Activated CD4-positive, alpha-beta T cell treated with anti-CD3 and anti-CD28 coated beads for 36 hours (primary cell): ENCODE measurements at regions not wholly inside any gene's neighbourhood (a gene's known extent, or its start where the extent isn't known, plus 50 kb on each side); places are given as distances from the start of the nearest gene placed in this dataset.
A peak's percentile ranks its signal among the peaks of the same experiment; 100 is the strongest.

Experiments
- ATAC-seq: fragments of 200-7000 bp; cut with Tn5 transposase; one replicate; pipeline ENCODE4 v1.10.0; 2021; ENCODE audit warnings: mild to moderate bottlenecking, moderate library complexity
- CTCF ChIA-PET: fragments of 350-600 bp; sonication (Branson Sonifier 250); formaldehyde crosslinking; loops from one replicate; lab custom pipeline; 2021; ENCODE audit warnings: antibody characterized with exemption; lab: Charles Lee
- POLR2A ChIA-PET: fragments of 350-600 bp; sonication (Branson Sonifier 250); formaldehyde crosslinking; loops from one replicate; lab custom pipeline; 2021; ENCODE audit warnings: antibody characterized with exemption, inconsistent platforms; lab: Charles Lee
- DNase-seq: peaks from one replicate; pipeline ENCODE4 v3.0.0-alpha.2; 2020
- H3K27ac Mint-ChIP-seq: one replicate; pipeline ENCODE4 v1.8.0; 2021; ENCODE audit warnings: mixed read lengths
- H3K27me3 Mint-ChIP-seq: one replicate; pipeline ENCODE4 v1.8.0; 2021; ENCODE audit warnings: mixed read lengths
- H3K36me3 Mint-ChIP-seq: one replicate; pipeline ENCODE4 v1.8.0; 2021; ENCODE audit warnings: low read depth, mixed read lengths
- H3K4me1 Mint-ChIP-seq: one replicate; pipeline ENCODE4 v1.8.0; 2021; ENCODE audit warnings: mixed read lengths
- H3K4me3 Mint-ChIP-seq: one replicate; pipeline ENCODE4 v1.8.0; 2021; ENCODE audit warnings: mild to moderate bottlenecking, moderate library complexity, mixed read lengths
- H3K9me3 Mint-ChIP-seq: one replicate; pipeline ENCODE4 v1.8.0; 2021; ENCODE audit warnings: low read depth, mixed read lengths
- intact Hi-C, 2 experiments: fragments of 100-400 bp; cut with DNase I in 1 of 2; cut with micrococcal nuclease in 1 of 2; formaldehyde crosslinking; loops; one replicate each; pipeline versions ENCODE4 v1.14.2 to v1.15.1; 2022 to 2024; cut with DNase I, micrococcal nuclease

GRCh38 chr14:104281768-104282301 lies 143.4 kb downstream of the KIF26A start:
- no peak for ATAC-seq
- CTCF ChIA-PET = interaction anchor here (0.6 kb wide), 1 partner anchor 345 kb away, joined by 3 read pairs; no protein-coding TSS in a partner anchor
- Mint-ChIP-seq H3K4me1 (no peaks in the 10 kb centered on the region), H3K27me3 (peaks cover 4% of the 10 kb centered on the region), H3K4me3 (no peak overlapping the region), H3K36me3 (no peaks in the 10 kb centered on the region), H3K27ac (no peak overlapping the region), H3K9me3 (no peaks in the 10 kb centered on the region)
- POLR2A ChIA-PET = no interaction called here
- intact Hi-C loops = no loop called here
- DNase-seq = no peak

- no peaks in the 10 kb centered on the region for H3K4me1 Mint-ChIP-seq
- ChIA-PET POLR2A (no interaction called here), CTCF (no interaction called here)
- DNase-seq (no peak), ATAC-seq (no peak)
- H3K27ac Mint-ChIP-seq = no peak overlapping the region
- H3K9me3 Mint-ChIP-seq = no peaks in the 10 kb centered on the region
- intact Hi-C loops = no loop called here
- no peaks in the 10 kb centered on the region for H3K36me3 Mint-ChIP-seq
- H3K4me3 Mint-ChIP-seq = no peak overlapping the region
- H3K27me3 Mint-ChIP-seq = peaks cover 4% of the 10 kb centered on the region
These were observed 144.2 kb downstream of the KIF26A start for GRCh38 chr14:104282332-104283196.

- intact Hi-C loops = no loop called here
- Mint-ChIP-seq H3K4me1 (no peaks in the 10 kb centered on the region), H3K4me3 (no peak overlapping the region), H3K27me3 (no peaks in the 10 kb centered on the region), H3K27ac (no peak overlapping the region), H3K9me3 (no peaks in the 10 kb centered on the region), H3K36me3 (no peaks in the 10 kb centered on the region)
- ChIA-PET POLR2A (no interaction called here), CTCF (no interaction called here)
- ATAC-seq = no peak
- no peak for DNase-seq
These were observed 145.1 kb downstream of the KIF26A start for GRCh38 chr14:104283197-104284106.

DNA sequence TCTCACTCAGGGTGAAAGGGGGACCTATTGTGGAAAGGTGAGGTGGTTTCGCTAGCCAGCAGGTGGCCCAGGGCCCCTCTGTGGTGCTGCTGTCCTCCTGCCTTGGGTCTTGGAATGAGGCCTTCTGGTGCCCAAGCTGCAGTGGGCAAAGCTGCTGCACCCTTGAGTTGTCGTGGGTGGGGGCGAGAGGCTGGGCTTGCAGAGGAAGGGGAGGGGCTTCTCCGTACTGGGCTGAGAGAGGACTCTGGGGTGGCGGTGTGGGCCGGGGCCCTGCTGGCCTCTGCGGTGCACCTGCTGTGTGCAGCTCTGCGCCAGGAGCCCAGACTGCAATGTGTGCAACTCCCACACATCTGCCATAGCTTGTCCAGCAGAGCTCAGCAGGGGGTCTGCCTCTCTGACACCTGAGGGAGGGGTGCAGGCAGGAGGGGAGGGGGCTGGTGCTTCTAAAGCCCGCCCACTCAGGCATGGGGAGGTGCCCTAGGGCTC lies 145.8 kb downstream of the KIF26A start:
- no peak for DNase-seq
- POLR2A ChIA-PET = no interaction called here

DNA sequence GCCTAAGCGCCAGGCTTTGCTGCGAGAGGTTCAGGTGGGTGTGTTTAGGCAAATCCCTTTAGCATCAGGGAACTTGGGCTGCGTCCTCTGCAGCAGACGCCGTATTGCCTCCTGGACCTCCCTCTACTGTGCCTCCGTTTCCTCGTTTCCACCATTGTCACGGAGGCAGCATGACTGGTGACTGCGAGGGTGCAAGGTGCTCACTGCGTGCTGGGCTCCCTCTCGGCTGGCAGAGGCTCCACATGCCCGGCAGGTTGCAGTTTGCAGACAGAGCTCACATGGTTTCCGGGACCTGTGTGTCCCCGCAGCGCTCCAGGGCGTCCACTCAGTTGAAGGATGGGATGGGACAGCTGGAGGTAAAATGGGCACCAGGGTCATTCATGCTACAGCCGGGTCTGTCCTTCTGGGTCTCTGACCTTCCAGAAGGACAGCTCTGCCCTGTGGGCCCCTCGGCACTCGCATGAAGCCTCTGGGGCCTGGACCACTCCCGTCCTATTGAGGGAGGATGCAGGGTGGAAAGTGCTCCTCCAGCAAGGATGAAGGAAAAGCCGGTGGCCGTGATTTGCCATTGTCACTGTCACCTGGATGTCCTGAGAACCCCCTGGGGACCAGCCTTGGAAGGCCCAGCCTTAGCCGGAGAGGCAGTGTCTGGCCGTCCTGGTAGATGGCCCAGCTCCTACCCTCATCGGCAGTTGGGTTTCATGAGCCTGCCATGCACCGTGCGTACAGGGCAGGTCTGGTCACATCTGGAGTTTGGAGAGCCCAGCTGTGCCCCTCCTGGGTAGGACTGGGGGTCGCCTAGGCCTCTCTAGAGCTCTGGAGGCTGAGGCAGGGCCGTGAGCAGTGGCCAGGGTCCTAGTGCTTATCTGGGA lies 146.5 kb downstream of the KIF26A start:
- Mint-ChIP-seq H3K4me3 (no peak overlapping the region), H3K4me1 (no peaks in the 10 kb centered on the region), H3K36me3 (no peaks in the 10 kb centered on the region), H3K27ac (no peak overlapping the region), H3K27me3 (no peaks in the 10 kb centered on the region), H3K9me3 (peaks cover 10% of the 10 kb centered on the region)
- no peak for ATAC-seq
- POLR2A ChIA-PET = no interaction called here
- CTCF ChIA-PET = no interaction called here
- intact Hi-C loops = no loop called here
- DNase-seq = no peak

More for the DNA sequence above, 145.8 kb downstream of the KIF26A start:
- Mint-ChIP-seq H3K36me3 (no peaks in the 10 kb centered on the region), H3K27ac (no peak overlapping the region), H3K4me1 (no peaks in the 10 kb centered on the region), H3K9me3 (peaks cover 7% of the 10 kb centered on the region), H3K27me3 (no peaks in the 10 kb centered on the region), H3K4me3 (no peak overlapping the region)
- intact Hi-C loops = no loop called here
- ATAC-seq = no peak
- CTCF ChIA-PET = no interaction called here

DNA sequence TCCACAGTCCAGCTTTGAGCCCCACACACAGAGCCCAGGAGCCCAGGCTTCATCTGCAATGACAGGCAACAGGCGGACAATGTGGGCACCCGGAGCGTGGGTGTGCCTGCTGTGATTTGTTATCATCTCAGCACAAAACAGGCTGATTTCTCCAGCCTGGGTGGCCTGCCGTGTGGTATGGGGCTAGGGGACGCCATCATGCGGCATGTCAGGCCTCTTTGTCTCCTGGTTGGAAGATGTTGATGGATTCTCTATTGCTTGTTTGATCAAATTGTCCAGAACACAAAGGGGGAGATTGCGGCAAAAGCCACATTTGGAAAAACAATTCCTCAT lies 147.1 kb downstream of the KIF26A start:
- intact Hi-C loops = no loop called here
- Mint-ChIP-seq H3K27ac (no peak overlapping the region), H3K27me3 (no peaks in the 10 kb centered on the region), H3K9me3 (peaks cover 10% of the 10 kb centered on the region), H3K36me3 (no peaks in the 10 kb centered on the region), H3K4me1 (no peaks in the 10 kb centered on the region), H3K4me3 (no peak overlapping the region)
- POLR2A ChIA-PET = no interaction called here
- ATAC-seq (no peak), DNase-seq (no peak)
- CTCF ChIA-PET = no interaction called here

- intact Hi-C loops = no loop called here
- DNase-seq (no peak), ATAC-seq (no peak)
- ChIA-PET POLR2A (no interaction called here), CTCF (interaction anchor here (0.8 kb wide), 1 partner anchor 12 kb away, joined by 3 read pairs; no protein-coding TSS in a partner anchor)
- Mint-ChIP-seq H3K27ac (no peak overlapping the region), H3K4me1 (no peaks in the 10 kb centered on the region), H3K36me3 (no peaks in the 10 kb centered on the region), H3K9me3 (peaks cover 10% of the 10 kb centered on the region), H3K4me3 (no peak overlapping the region), H3K27me3 (no peaks in the 10 kb centered on the region)
These were observed 147.7 kb downstream of the KIF26A start for GRCh38 chr14:104286086-104286485.

GRCh38 chr14:104286496-104286895 lies 148.1 kb downstream of the KIF26A start:
- intact Hi-C loops = no loop called here
- Mint-ChIP-seq H3K4me1 (no peaks in the 10 kb centered on the region), H3K4me3 (no peak overlapping the region), H3K27ac (no peak overlapping the region), H3K27me3 (no peaks in the 10 kb centered on the region), H3K9me3 (peaks cover 10% of the 10 kb centered on the region), H3K36me3 (no peaks in the 10 kb centered on the region)
- CTCF ChIA-PET = interaction anchor here (0.8 kb wide), 1 partner anchor 12 kb away, joined by 3 read pairs; no protein-coding TSS in a partner anchor
- ATAC-seq = no peak
- DNase-seq = no peak
- POLR2A ChIA-PET = no interaction called here

DNA sequence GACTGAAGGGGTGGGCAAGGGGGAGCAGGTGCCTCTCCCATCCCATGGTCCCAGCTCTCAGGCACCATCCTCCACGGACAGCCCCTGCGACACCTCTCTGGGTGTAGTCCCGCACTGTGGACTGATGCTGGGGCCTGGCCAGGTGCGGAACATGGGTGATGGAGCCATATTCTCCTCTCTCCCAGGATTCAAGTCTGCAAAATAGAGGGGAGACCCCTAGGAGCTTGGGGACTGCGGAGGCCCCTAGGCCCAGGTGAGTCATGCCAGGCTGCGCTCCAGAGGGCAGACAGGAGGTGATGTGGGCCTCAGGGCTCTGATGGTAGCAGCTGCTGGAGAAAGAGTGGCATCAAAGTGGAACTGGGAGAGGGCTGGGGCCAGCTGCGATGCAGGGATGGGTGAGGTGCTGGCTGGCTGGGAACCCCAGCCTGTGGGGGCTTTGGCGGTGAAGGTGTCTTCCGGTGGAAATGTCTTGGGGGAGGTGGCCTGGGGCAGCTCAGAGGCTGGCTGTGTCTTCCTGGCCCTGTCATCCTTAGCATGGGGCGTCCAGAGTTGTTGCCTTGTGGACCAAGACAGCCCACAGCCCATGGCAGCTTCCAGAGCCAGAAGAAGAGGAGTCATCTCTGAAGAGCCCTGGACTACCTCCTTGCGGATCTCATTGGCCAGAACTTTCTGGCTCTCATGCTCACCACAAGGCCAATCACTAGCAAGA lies 149.1 kb downstream of the KIF26A start:
- ATAC-seq (no peak), DNase-seq (no peak)
- H3K9me3 Mint-ChIP-seq = peaks cover 10% of the 10 kb centered on the region
- H3K27ac Mint-ChIP-seq = no peak overlapping the region
- CTCF ChIA-PET = no interaction called here
- intact Hi-C loops = no loop called here
- H3K4me1 Mint-ChIP-seq = no peaks in the 10 kb centered on the region
- POLR2A ChIA-PET = interaction anchor here (0.6 kb wide), 1 partner anchor 1526 kb away, joined by 3 read pairs; no protein-coding TSS in a partner anchor
- no peak overlapping the region for H3K4me3 Mint-ChIP-seq
- H3K36me3 Mint-ChIP-seq = no peaks in the 10 kb centered on the region
- no peaks in the 10 kb centered on the region for H3K27me3 Mint-ChIP-seq

GRCh38 chr14:104288272-104288671 lies 149.9 kb downstream of the KIF26A start:
- Mint-ChIP-seq H3K4me1 (no peaks in the 10 kb centered on the region), H3K9me3 (peaks cover 10% of the 10 kb centered on the region), H3K36me3 (no peaks in the 10 kb centered on the region), H3K27ac (no peak overlapping the region), H3K27me3 (no peaks in the 10 kb centered on the region), H3K4me3 (no peak overlapping the region)
- DNase-seq = peak; percentile 1
- ChIA-PET POLR2A (no interaction called here), CTCF (no interaction called here)
- intact Hi-C loops = no loop called here
- no peak for ATAC-seq
